Embryonic facial prominence (tissue), 1 donor: ENCODE measurements at regions not wholly inside any gene's neighbourhood (a gene's known extent, or its start where the extent isn't known, plus 50 kb on each side); places are given as distances from the start of the nearest gene placed in this dataset.

Source experiments
- DNase-seq: peaks from one replicate; pipeline ENCODE4 v3.0.0-alpha.2; 2016; ENCODE audit errors: extremely low spot score

DNA sequence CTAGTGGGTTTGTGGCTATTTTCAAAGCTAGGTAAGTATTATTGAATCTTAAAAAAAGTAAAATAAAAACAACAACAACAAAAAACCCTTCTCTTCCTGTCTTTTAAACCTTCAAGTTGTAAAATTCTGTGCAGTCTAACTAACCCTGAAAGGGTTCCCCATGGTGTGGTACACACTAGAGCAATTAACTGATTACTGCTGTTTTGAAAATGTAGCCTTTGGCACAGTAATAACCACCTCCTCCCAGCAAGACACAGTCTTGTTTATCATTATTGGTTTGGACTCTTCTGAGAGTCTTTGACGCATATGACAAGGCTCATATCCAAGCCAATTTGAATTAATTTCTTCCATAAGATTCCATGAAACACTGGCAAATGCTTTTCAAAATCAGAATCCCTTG is 2184.6 kb upstream of the PIK3C3 start:
- DNase-seq: no peak

DNA sequence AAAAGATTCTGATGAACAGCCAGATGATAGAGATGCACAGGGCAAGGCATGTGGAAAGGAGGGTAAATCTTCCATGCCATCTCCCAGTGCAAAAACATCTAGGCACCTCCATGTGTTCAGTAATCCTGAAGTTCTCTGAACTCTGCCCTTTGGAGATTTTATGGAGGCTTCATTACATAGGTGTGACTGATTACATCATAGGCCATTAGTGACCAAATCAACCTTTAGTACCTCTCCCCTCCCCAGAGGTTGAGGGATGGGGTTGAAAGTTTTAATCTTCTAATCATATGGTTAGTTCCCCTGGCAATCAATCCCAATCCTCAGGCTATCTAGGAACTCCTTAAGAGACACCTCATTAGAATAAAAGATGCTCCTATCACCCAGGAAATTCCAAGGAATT is 2190.2 kb upstream of the PIK3C3 start:
- no peak for DNase-seq

DNA sequence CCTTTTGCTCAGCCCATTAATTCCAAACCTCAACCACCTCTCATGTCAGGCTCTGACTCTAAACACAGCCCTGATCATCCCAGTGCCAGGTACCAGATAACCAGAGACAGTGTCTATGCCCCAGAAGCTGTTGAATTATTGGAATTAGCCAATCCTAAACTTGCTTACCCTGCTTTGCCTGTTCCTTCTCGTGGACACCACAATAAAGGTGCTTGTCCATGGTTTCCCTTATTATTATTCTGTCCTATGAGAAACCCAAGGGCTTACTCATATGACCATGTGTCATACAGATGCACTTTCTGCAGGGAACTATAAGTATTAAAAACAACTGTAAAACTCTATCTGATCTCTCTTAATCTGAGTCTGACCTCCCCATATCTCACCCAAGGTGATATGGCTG is 2193.8 kb upstream of the PIK3C3 start:
- DNase-seq: no peak

DNA sequence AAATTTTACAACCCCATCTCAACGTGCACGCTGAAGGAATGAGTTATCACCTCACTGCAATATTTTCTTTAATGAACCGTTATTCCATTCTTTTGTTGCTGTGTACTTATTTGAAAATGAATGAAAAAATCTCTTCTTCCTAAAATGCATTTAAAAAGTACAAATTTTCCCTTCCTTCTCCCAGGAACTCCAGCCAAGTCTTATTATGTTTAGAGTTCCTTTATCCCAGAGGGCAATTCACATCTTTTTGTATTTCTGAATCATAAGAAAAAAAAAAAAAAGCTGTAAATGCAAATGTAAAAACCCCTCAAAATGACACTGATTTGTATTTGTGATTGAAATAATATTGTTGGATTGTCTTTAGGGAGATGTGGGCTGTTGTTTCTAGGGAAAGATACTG is 2194.3 kb upstream of the CELF4 start:
- no peak for DNase-seq

GRCh38 chr18:39753178-39753577 is 2187.6 kb upstream of the CELF4 start:
- DNase-seq: no peak

DNA sequence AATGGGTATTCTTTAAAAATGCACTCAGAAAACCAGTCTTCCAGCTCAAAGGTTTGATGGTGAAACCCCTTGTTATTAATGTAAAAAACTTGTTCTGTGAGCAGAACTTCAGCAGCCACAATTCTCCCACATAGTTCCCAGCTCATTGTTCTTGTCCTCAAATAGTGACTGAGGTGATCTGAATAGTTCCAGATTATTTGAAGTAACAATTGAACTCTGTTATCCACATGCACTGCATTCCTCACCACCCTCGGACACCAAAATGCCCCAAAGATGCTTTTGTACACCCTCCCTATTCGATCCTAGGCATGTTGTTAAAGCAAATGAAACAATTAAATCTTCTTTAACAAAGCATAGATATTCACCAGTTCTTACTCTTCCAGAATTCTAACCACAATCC is 2186.8 kb upstream of the CELF4 start:
- no peak for DNase-seq

DNA sequence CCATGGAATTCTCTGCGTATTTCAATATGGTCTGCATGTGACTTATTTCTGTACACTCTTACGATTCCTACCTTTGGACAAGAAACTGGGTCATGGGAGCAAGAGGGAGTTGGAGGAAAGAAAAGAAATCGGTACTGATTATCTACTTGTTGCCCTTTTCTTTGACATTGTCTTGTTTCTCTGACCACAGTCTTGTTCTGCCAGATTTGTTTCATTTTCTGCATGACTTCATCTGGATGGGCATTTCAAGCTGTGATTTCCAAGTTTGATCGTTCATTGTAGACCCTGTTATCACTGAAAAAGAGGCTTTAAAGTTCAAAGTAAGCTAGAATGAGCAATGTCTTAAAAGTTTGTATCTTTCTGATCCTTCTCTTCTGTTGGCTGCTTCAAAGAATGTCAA is 2186.3 kb upstream of the CELF4 start:
- no peak for DNase-seq

DNA sequence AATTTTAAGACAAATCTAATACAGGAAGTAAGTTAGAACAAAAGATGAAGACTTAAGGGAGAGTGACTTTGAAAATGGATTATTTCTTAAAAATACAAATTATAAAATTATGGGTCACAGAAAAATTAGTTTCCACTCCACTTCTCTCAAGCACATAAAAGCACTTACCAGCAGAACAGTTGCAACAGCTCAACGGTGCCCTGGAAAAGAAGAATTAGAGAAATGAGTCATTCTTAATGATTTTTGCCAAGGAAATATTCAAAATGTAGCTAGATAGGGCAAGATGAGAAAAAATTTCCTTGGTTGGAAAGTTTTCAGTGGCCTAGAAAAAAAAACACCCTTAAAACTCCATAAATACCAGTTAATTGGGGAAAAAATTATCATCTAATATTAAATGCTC is 2185.6 kb upstream of the CELF4 start:
- no peak for DNase-seq

DNA sequence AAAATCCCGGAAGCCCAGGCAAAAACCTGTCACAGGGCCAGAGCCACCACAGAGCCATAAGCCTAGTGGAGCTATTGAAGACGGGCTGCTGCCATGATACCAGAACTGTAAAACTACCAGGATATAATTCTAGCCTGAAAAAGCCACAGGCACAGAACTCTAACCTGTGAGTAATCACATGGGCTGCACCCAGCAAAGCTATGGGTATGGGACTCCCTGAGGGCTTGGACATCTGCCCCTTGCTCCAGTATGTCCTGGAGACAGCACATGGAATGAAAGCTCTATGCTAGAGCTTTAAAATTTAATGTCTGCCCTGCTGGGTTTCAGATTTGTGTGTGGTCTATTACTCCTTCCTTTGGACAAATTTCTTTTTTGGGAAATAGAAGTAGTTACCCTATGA is 2183.6 kb upstream of the CELF4 start:
- DNase-seq: no peak

DNA sequence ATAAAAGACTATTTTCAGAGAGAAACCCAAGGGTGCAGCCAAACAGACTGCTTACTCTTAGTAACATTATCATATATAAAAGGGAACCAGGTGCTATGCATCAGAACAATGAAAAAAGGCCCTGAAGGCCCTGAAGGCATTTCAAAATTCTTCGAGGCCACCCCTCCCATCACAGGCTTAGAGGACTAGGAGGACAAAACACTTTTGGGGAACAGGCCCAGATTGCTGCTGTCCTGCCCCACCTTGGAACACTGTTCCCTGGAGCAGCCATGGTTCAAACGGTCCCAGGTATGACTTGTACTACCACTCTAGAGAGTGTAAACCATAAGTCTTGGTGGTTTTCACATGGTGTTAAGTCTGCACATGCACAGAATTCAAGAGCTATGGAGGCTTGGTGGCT is 2183.1 kb upstream of the CELF4 start:
- DNase-seq: no peak

DNA sequence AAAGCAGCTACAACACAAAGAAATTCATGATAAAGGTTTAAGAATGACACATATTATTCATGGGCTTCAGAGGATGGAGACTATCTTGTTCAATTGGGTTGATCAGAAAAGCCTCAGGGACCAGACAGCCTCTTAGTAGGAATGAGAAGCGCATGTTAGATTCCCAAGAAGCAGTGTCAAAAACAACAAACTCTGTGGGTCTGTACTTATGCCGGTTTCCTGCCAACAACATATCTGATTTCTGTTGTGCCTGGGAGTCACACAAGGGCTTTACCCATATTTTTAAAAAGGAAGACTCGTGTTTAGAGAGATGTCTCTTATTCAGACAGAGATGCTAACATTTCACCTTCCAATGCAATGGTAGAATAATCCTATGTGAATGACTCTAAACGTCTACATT is 2180.6 kb upstream of the CELF4 start:
- no peak for DNase-seq

GRCh38 chr18:39743463-39743862 is 2177.9 kb upstream of the CELF4 start:
- DNase-seq: no peak

DNA sequence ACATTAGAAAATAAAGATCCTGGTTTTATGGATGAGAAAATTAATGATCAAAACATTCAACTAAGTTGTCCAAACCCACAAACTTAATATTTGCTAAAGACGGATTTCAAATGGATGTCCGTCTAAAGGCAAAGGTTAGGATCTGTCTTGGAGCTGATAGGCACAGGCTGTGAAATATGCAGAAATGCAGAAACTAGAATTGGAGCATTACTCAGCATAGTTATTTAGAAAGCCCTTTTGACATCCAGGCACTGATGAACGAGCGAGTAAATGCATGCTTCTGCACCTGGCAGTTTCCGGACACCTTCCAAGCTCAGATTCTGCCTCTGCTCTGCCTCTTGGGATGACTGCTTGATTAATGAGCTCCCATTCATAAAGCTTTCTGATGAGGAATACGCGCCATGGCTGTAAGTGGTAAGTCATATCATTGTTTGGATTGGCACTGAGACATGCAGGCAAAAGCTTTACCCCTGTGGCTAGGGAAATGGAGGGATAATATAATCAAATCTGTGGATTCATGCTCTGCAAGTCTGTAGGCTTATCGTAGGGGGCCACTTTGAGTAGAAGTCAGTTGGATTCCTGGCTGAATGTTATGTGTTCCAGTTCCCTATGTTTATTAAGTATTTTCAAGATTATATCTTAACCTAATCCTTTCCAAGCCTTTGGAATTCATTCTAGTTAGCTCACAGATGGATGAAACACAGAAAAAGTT is 2176.3 kb upstream of the CELF4 start:
- no peak for DNase-seq

GRCh38 chr18:39737869-39738268 is 2172.3 kb upstream of the CELF4 start:
- DNase-seq: no peak

DNA sequence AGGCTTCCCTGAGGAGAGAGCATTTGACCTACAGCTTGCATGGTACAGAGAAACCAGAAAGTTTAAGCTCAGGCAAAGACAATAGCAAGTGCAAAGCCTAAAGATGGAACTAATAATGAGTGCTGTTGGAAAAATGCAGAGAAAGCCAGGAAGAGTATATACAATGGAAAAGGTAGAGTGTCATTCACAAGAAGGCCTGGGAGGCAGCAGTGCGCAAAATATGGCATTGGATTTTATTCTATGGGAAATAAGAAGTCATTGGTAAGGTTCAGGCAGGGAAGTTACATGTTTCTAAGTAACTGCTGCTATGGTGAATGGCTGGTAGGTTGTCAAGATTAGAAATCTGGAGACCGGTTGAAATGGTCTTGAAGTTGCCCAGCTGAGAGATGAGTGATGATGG is 2167.3 kb upstream of the CELF4 start:
- no peak for DNase-seq

DNA sequence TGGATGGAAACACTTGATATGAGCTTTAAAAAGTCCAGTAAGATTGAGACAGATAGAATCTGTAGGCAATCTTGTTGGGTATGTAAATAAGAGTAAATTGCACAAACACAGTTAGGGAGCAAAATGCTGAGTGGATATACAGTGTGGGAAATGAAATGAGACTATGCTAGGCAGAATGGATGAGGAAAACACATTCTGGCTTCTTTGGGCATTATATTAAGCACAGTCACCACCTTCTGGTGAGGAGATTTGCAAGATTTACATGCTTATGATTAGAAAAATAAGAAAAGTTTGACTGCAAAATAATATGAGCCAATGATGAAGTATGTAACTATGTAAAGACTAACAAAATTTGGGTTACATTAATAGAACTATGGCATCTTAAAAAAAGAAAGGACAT is 2165.0 kb upstream of the CELF4 start:
- DNase-seq: no peak

- no peak for DNase-seq
Measured at GRCh38 chr18:39724652-39725051, 2159.1 kb upstream of the CELF4 start.

DNA sequence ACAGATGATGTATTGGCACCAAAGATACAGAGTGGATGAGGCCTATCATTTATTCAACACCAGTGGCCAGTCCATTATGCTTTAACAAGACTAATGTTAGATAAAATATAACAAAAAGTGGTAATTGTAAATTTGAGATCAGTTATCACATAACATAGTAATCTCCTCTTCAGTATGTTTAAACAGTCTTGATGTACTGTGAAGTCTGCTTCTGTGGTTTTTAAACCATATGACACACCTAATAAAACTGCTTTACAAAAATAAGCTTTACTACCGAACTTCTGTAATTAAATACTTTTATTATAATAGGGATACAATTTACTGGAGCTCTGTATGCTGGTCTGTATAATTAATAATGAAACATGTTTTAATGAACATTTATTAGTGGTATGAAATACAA is 2156.1 kb upstream of the CELF4 start:
- DNase-seq: no peak

- no peak for DNase-seq
Measured at GRCh38 chr18:39713961-39714360, 2148.4 kb upstream of the CELF4 start.

DNA sequence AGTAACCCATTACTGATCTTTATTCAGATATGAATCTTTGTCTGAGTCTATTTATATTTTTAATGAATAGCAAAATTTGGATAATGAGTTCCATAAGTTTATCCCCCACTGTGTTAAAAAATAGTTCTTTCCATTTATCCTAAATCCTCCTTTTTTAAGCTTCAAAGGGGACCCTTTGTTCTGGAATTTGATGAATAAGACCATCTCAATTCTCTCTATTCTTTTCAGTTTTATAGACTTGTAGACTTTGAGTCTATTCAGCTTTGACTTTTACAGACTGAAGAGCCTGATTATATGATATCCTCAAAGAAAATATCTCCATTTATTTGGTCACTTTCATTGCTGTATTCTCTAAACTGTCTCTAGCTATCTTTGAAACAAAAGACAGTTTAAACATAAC is 2146.1 kb upstream of the CELF4 start:
- DNase-seq: no peak

DNA sequence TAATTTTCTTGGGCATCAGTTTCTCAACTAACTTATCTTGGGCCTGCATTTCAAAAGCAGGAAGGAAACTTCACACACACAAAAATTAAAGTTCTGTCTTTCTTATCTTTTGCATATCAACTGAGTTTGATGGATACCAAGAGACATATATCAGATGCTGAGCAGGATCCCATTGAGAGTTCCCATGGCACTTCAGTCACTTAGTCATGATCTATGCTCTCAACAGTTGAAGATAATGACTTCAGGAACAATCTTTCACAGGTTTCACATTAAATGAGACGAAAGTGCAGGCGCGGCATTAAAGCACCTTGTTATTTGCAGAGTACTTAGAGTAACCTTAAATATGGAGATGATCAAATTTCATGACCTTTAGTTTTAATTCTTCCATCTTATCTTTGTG is 2139.8 kb upstream of the CELF4 start:
- no peak for DNase-seq

DNA sequence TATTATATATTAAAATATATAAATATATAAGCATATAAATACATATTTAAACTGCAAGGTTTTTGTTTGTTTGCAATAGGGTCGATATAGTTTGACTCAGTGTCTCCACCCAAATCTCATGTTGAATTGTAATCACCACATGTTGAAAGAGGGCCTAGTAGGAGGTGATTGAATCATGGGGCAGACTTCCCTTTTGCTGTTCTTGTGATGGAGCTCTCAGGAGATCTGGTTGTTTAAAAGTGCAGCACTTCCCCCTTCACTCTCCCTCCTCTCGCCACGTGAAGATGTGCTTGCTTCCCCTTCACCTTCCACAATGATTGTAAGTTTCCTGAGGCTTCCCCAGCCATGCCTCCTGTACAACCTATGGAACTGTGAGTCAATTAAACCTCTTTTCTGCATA is 2137.3 kb upstream of the CELF4 start:
- DNase-seq: no peak

DNA sequence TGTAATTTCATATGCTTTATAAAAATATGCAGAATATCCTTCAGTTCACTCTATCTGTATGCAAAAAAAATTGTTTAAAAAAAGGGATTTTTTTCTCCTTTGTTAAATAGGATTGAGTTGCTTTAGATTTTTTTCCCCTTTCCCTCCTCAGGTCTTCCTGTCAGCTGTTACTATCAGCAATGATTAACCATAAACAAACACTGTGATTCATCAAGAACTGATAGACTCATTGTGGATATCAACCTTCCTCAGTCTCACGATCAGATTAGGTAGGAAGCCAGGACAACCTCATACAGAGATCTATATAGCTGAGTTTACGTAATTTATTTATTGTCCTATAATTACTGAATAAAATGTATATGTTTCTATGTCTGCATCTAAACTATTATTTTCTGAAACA is 2136.2 kb upstream of the CELF4 start:
- DNase-seq: no peak

- DNase-seq: peak; percentile 30
Measured at GRCh38 chr18:39701055-39701783, 2135.6 kb upstream of the CELF4 start.
